Neuron (in vitro differentiated cells): ENCODE measurements at regions not wholly inside any gene's neighbourhood (a gene's known extent, or its start where the extent isn't known, plus 50 kb on each side); places are given as distances from the start of the nearest gene placed in this dataset.

Experiments used
- H2AFZ ChIP-seq: one replicate; pipeline ENCODE4 v1.6.1; 2013; ENCODE audit warnings: low read depth, mild to moderate bottlenecking, inconsistent platforms, low read length, moderate library complexity
- H3K27me3 ChIP-seq: one replicate; pipeline ENCODE4 v1.6.1; 2013; ENCODE audit warnings: low read length; ENCODE audit not compliant: insufficient read depth
- H3K36me3 ChIP-seq: one replicate; pipeline ENCODE4 v1.6.1; 2013; ENCODE audit warnings: low read length; ENCODE audit not compliant: insufficient read depth
- H3K4me1 ChIP-seq: one replicate; pipeline ENCODE4 v1.6.1; 2013; ENCODE audit warnings: low read length; ENCODE audit not compliant: insufficient read depth
- H3K4me3 ChIP-seq: 2 replicates; pipeline ENCODE4 v1.5.1; 2013; ENCODE audit warnings: mild to moderate bottlenecking, low read length, moderate library complexity
- H3K9me3 ChIP-seq: one replicate; pipeline ENCODE4 v1.6.1; 2013; ENCODE audit warnings: low read length

GRCh38 chr13:106230450-106230849 is 305.0 kb downstream of the EFNB2 start:
- H3K4me3 ChIP-seq, result no peak overlapping the region
- H3K9me3 ChIP-seq, result peaks cover 4% of the 10 kb centered on the region
- no peaks in the 10 kb centered on the region for H3K4me1 ChIP-seq

GRCh38 chr13:106225126-106225525 is 310.3 kb downstream of the EFNB2 start:
- no peaks in the 10 kb centered on the region for H3K4me1 ChIP-seq
- H3K27me3 ChIP-seq, result no peaks in the 10 kb centered on the region
- peaks cover 3% of the 10 kb centered on the region for H3K9me3 ChIP-seq
- H3K4me3 ChIP-seq, result no peak overlapping the region
- no peaks in the 10 kb centered on the region for H3K36me3 ChIP-seq
- no peak overlapping the region for H2AFZ ChIP-seq

More at GRCh38 chr13:106230450-106230849, 305.0 kb downstream of the EFNB2 start:
- Histone ChIP-seq H3K27me3 (no peaks in the 10 kb centered on the region), H2AFZ (no peak overlapping the region), H3K36me3 (no peaks in the 10 kb centered on the region)

GRCh38 chr13:106220211-106220610 is 315.3 kb downstream of the EFNB2 start:
- no peaks in the 10 kb centered on the region for H3K27me3 ChIP-seq
- H3K4me3 ChIP-seq, result no peak overlapping the region
- H3K9me3 ChIP-seq, result no peaks in the 10 kb centered on the region
- H3K4me1 ChIP-seq, result no peaks in the 10 kb centered on the region
- H2AFZ ChIP-seq, result no peak overlapping the region
- H3K36me3 ChIP-seq, result no peaks in the 10 kb centered on the region

GRCh38 chr13:106213028-106213757 is 322.3 kb downstream of the EFNB2 start:
- H3K4me1 ChIP-seq, result peaks cover 7% of the 10 kb centered on the region
- H2AFZ ChIP-seq, result no peak overlapping the region
- no peak overlapping the region for H3K4me3 ChIP-seq

GRCh38 chr13:106212386-106213010 is 323.0 kb downstream of the EFNB2 start:
- H2AFZ ChIP-seq, result no peak overlapping the region
- H3K4me1 ChIP-seq, result peaks cover 7% of the 10 kb centered on the region
- H3K36me3 ChIP-seq, result no peaks in the 10 kb centered on the region
- no peaks in the 10 kb centered on the region for H3K9me3 ChIP-seq
- H3K27me3 ChIP-seq, result no peaks in the 10 kb centered on the region
- H3K4me3 ChIP-seq, result no peak overlapping the region

More at GRCh38 chr13:106213028-106213757, 322.3 kb downstream of the EFNB2 start:
- Histone ChIP-seq H3K9me3 (no peaks in the 10 kb centered on the region), H3K27me3 (no peaks in the 10 kb centered on the region), H3K36me3 (no peaks in the 10 kb centered on the region)

GRCh38 chr13:106210324-106210723 is 325.1 kb downstream of the EFNB2 start:
- Histone ChIP-seq H3K36me3 (no peaks in the 10 kb centered on the region), H3K4me1 (peaks cover 7% of the 10 kb centered on the region), H2AFZ (no peak overlapping the region), H3K4me3 (no peak overlapping the region), H3K27me3 (no peaks in the 10 kb centered on the region), H3K9me3 (no peaks in the 10 kb centered on the region)

- Histone ChIP-seq H3K36me3 (no peaks in the 10 kb centered on the region), H3K27me3 (no peaks in the 10 kb centered on the region), H3K9me3 (no peaks in the 10 kb centered on the region), H2AFZ (no peak overlapping the region), H3K4me1 (peaks cover 2% of the 10 kb centered on the region), H3K4me3 (no peak overlapping the region)
Measured at GRCh38 chr13:106205871-106206270, 329.6 kb downstream of the EFNB2 start.

- no peaks in the 10 kb centered on the region for H3K9me3 ChIP-seq
- H3K4me1 ChIP-seq, result peaks cover 2% of the 10 kb centered on the region
- no peak overlapping the region for H2AFZ ChIP-seq
- no peak overlapping the region for H3K4me3 ChIP-seq
- no peaks in the 10 kb centered on the region for H3K27me3 ChIP-seq
- no peaks in the 10 kb centered on the region for H3K36me3 ChIP-seq
Measured at GRCh38 chr13:106197496-106197895, 338.0 kb downstream of the EFNB2 start.

GRCh38 chr13:106187501-106188095 is 347.9 kb downstream of the EFNB2 start:
- Histone ChIP-seq H2AFZ (no peak overlapping the region), H3K36me3 (no peaks in the 10 kb centered on the region), H3K4me3 (no peak overlapping the region), H3K9me3 (peaks cover 7% of the 10 kb centered on the region), H3K4me1 (no peaks in the 10 kb centered on the region), H3K27me3 (no peaks in the 10 kb centered on the region)

GRCh38 chr13:106187101-106187500 is 348.4 kb downstream of the EFNB2 start:
- Histone ChIP-seq H3K36me3 (no peaks in the 10 kb centered on the region), H3K9me3 (peaks cover 7% of the 10 kb centered on the region), H3K4me3 (no peak overlapping the region), H2AFZ (no peak overlapping the region), H3K27me3 (no peaks in the 10 kb centered on the region), H3K4me1 (no peaks in the 10 kb centered on the region)

- Histone ChIP-seq H3K9me3 (peaks cover 7% of the 10 kb centered on the region), H3K27me3 (no peaks in the 10 kb centered on the region), H3K4me1 (no peaks in the 10 kb centered on the region), H2AFZ (no peak overlapping the region), H3K36me3 (no peaks in the 10 kb centered on the region), H3K4me3 (no peak overlapping the region)
Measured at GRCh38 chr13:106186366-106187030, 349.0 kb downstream of the EFNB2 start.

GRCh38 chr13:106184790-106185189 is 350.7 kb downstream of the EFNB2 start:
- H2AFZ ChIP-seq, result no peak overlapping the region
- H3K4me1 ChIP-seq, result no peaks in the 10 kb centered on the region
- no peak overlapping the region for H3K4me3 ChIP-seq
- no peaks in the 10 kb centered on the region for H3K27me3 ChIP-seq
- peaks cover 6% of the 10 kb centered on the region for H3K9me3 ChIP-seq
- no peaks in the 10 kb centered on the region for H3K36me3 ChIP-seq
